ENCODE measurements at regions not wholly inside any gene's neighbourhood (a gene's known extent, or its start where the extent isn't known, plus 50 kb on each side); places are given as distances from the start of the nearest gene placed in this dataset.
A peak's percentile ranks its signal among the peaks of the same experiment; 100 is the strongest.
"Not testable (repeated sequence)": the region's sequence is repeated elsewhere in the genome, so short reads cannot be mapped to it uniquely, and the experiment has no call there.

- intact Hi-C loops (cut with DNase I): no loop called here
- H3K27me3 ChIP-seq: no peaks in the 10 kb centered on the region
- TF ChIP-seq CTCF (IDR thresholded peaks at IDR 0.05) (no peak), POLR2A (IDR thresholded peaks at IDR 0.05) (no peak)
- no peak overlapping the region for H3K27ac ChIP-seq
- 28 to 64% methylated on average over 2 of the region's 2 CpGs for WGBS, 2 donors
- H3K4me3 ChIP-seq (replicated peaks in 1 of 3): no peak overlapping the region
- H3K9me3 ChIP-seq: no peaks in the 10 kb centered on the region
- no peaks in the 10 kb centered on the region for H3K36me3 ChIP-seq
- no peak for DNase-seq
- H3K4me1 ChIP-seq: no peaks in the 10 kb centered on the region
Observed at GRCh38 chr7:25739143-25739542, 412.9 kb upstream of the NFE2L3 start.

- 83 to 95% methylated on average over 3 of the region's 3 CpGs for WGBS, 2 donors
- no peak for DNase-seq
- no peaks in the 10 kb centered on the region for H3K4me1 ChIP-seq
Observed at GRCh38 chr7:25742316-25742715, 409.7 kb upstream of the NFE2L3 start.

GRCh38 chr7:25743670-25744451 is 408.1 kb upstream of the NFE2L3 start:
- H3K27me3 ChIP-seq; H3K4me3 ChIP-seq (replicated peaks in 1 of 3); H3K27ac ChIP-seq; intact Hi-C loops (cut with DNase I); H3K9me3 ChIP-seq; H3K4me1 ChIP-seq; H3K36me3 ChIP-seq; DNase-seq: not testable (repeated sequence)
- WGBS, 2 donors: 87 to 94% methylated on average over 34 to 36 of the region's 37 CpGs

More at GRCh38 chr7:25742316-25742715, 409.7 kb upstream of the NFE2L3 start:
- Histone ChIP-seq H3K27me3 (no peaks in the 10 kb centered on the region), H3K4me3 (replicated peaks in 1 of 3) (no peak overlapping the region), H3K36me3 (no peaks in the 10 kb centered on the region), H3K9me3 (no peaks in the 10 kb centered on the region), H3K27ac (no peak overlapping the region)
- intact Hi-C loops (cut with DNase I): no loop called here
- no peak for TF ChIP-seq CTCF (IDR thresholded peaks at IDR 0.05)
- TF ChIP-seq POLR2A (IDR thresholded peaks at IDR 0.05): no peak

GRCh38 chr7:25750744-25751508 is 401.1 kb upstream of the NFE2L3 start:
- peaks cover 30 to 32% of the 10 kb centered on the region in 2 donors for H3K4me1 ChIP-seq

GRCh38 chr7:25752154-25752553 is 399.8 kb upstream of the NFE2L3 start:
- TF ChIP-seq POLR2A (IDR thresholded peaks at IDR 0.05) (no peak), CTCF (IDR thresholded peaks at IDR 0.05) (no peak)
- peaks cover 35 to 42% of the 10 kb centered on the region in 2 donors for H3K4me1 ChIP-seq
- no peak for DNase-seq
- no peaks in the 10 kb centered on the region for H3K27me3 ChIP-seq
- H3K9me3 ChIP-seq: no peaks in the 10 kb centered on the region
- no peaks in the 10 kb centered on the region for H3K36me3 ChIP-seq
- peak overlapping the region in 1 of 3 donors; percentile 79 for H3K27ac ChIP-seq
- 77 to 79% methylated on average over 5 of the region's 5 CpGs for WGBS, 2 donors
- no peak overlapping the region for H3K4me3 ChIP-seq (replicated peaks in 1 of 3)
- intact Hi-C loops (cut with DNase I): no loop called here

More at GRCh38 chr7:25750744-25751508, 401.1 kb upstream of the NFE2L3 start:
- no peaks in the 10 kb centered on the region for H3K36me3 ChIP-seq
- H3K27me3 ChIP-seq: no peaks in the 10 kb centered on the region
- peak overlapping the region in 2 of 3 donors; percentile 2 to 79 for H3K27ac ChIP-seq
- no peak overlapping the region for H3K4me3 ChIP-seq (replicated peaks in 1 of 3)
- peak in 1 of 2 donors; percentile 14 for DNase-seq
- WGBS, 2 donors: 59% methylated on average over 14 of the region's 14 CpGs
- H3K9me3 ChIP-seq: no peaks in the 10 kb centered on the region
- TF ChIP-seq CTCF (IDR thresholded peaks at IDR 0.05) (no peak), POLR2A (IDR thresholded peaks at IDR 0.05) (no peak)
- intact Hi-C loops (cut with DNase I): no loop called here
